H9 (cell line): ENCODE measurements at regions not wholly inside any gene's neighbourhood (a gene's known extent, or its start where the extent isn't known, plus 50 kb on each side); places are given as distances from the start of the nearest gene placed in this dataset.
"Not testable (repeated sequence)": the region's sequence is repeated elsewhere in the genome, so short reads cannot be mapped to it uniquely, and the experiment has no call there.

Experiments
- DNase-seq: peaks from one replicate; pipeline ENCODE4 v3.0.0-alpha.2; 2017
- H2AFZ ChIP-seq: one replicate; pipeline ENCODE4 v1.6.1; 2013; ENCODE audit warnings: mild to moderate bottlenecking, low read length, control low read depth, moderate library complexity
- H2AK5ac ChIP-seq: 2 replicates; pipeline ENCODE4 v1.6.1; 2013; ENCODE audit warnings: low read length, control low read depth, mixed read lengths; ENCODE audit not compliant: insufficient read length
- H2BK120ac ChIP-seq: one replicate; pipeline ENCODE4 v1.6.1; 2013; ENCODE audit warnings: low read depth, mild to moderate bottlenecking, low read length, control low read depth, inconsistent platforms; ENCODE audit not compliant: poor library complexity, severe bottlenecking
- H2BK12ac ChIP-seq: 2 replicates; pipeline ENCODE4 v1.6.1; 2013; ENCODE audit warnings: low read length, control low read depth, mixed read lengths, low read depth; ENCODE audit not compliant: insufficient read length
- H2BK15ac ChIP-seq: 2 replicates; pipeline ENCODE4 v1.6.1; 2013; ENCODE audit warnings: low read depth, low read length, control low read depth
- H2BK20ac ChIP-seq: one replicate; pipeline ENCODE4 v1.6.1; 2013; ENCODE audit warnings: low read depth, mild to moderate bottlenecking, low read length, control low read depth, inconsistent platforms; ENCODE audit not compliant: poor library complexity, severe bottlenecking
- H2BK5ac ChIP-seq: 2 replicates; pipeline ENCODE4 v1.6.1; 2013; ENCODE audit warnings: low read length, control low read depth, mixed read lengths; ENCODE audit not compliant: insufficient read length
- H3K14ac ChIP-seq: 2 replicates; pipeline ENCODE4 v1.6.1; 2013; ENCODE audit warnings: low read length, control low read depth; ENCODE audit not compliant: insufficient read depth
- H3K18ac ChIP-seq: 2 replicates; pipeline ENCODE4 v1.6.1; 2013; ENCODE audit warnings: low read depth, mild to moderate bottlenecking, mixed read lengths, low read length, control low read depth; ENCODE audit not compliant: insufficient read length
- H3K23ac ChIP-seq: 2 replicates; pipeline ENCODE4 v1.6.1; 2013; ENCODE audit warnings: low read length, control low read depth, mixed read lengths, low read depth; ENCODE audit not compliant: insufficient read length
- H3K23me2 ChIP-seq: 2 replicates; pipeline ENCODE4 v1.6.1; 2013; ENCODE audit warnings: low read depth, mild to moderate bottlenecking, mixed read lengths, low read length, control low read depth; ENCODE audit not compliant: insufficient read length, poor library complexity, severe bottlenecking
- H3K27ac ChIP-seq: 2 replicates; pipeline ENCODE4 v1.5.1; 2013; ENCODE audit warnings: low read length, control low read depth, mixed read lengths, low read depth; ENCODE audit not compliant: insufficient read length
- H3K27me3 ChIP-seq: 2 replicates; pipeline ENCODE4 v1.6.1; 2013; ENCODE audit warnings: low read length, control low read depth, inconsistent platforms; ENCODE audit not compliant: insufficient read depth
- H3K4ac ChIP-seq: 2 replicates; pipeline ENCODE4 v1.6.1; 2013; ENCODE audit warnings: low read depth, mild to moderate bottlenecking, control low read depth, inconsistent platforms, low read length, moderate library complexity
- H3K4me1 ChIP-seq: 2 replicates; pipeline ENCODE4 v1.6.1; 2013; ENCODE audit warnings: low read length, control low read depth, inconsistent platforms; ENCODE audit not compliant: insufficient read depth
- H3K4me2 ChIP-seq: 2 replicates; pipeline ENCODE4 v1.6.1; 2013; ENCODE audit warnings: low read length, control low read depth, mixed read lengths; ENCODE audit not compliant: insufficient read length, insufficient read depth
- H3K56ac ChIP-seq: 2 replicates; pipeline ENCODE4 v1.6.1; 2013; ENCODE audit warnings: low read depth, mild to moderate bottlenecking, mixed read lengths, low read length, control low read depth; ENCODE audit not compliant: insufficient read length
- H3K79me1 ChIP-seq: 2 replicates; pipeline ENCODE4 v1.6.1; 2013; ENCODE audit warnings: low read depth, mild to moderate bottlenecking, moderate library complexity, low read length, control low read depth, inconsistent platforms; ENCODE audit not compliant: insufficient read depth, poor library complexity, severe bottlenecking
- H3K79me2 ChIP-seq: 2 replicates; pipeline ENCODE4 v1.6.1; 2013; ENCODE audit warnings: low read length, control low read depth, inconsistent platforms; ENCODE audit not compliant: insufficient read depth
- H3K9ac ChIP-seq: 2 replicates; pipeline ENCODE4 v1.6.1; 2013; ENCODE audit warnings: low read length, control low read depth, mixed read lengths; ENCODE audit not compliant: insufficient read length; ENCODE audit errors: extremely low read depth
- H3K9me3 ChIP-seq: one replicate; pipeline ENCODE4 v1.6.1; 2013; ENCODE audit warnings: low read depth, low read length, inconsistent platforms; ENCODE audit not compliant: control insufficient read depth
- H3T11ph ChIP-seq: one replicate; pipeline ENCODE4 v1.6.1; 2013; ENCODE audit warnings: mild to moderate bottlenecking, low read length, control low read depth, inconsistent platforms
- H4K20me1 ChIP-seq: one replicate; pipeline ENCODE4 v1.6.1; 2013; ENCODE audit not compliant: control insufficient read depth, insufficient read length, insufficient read depth
- H4K5ac ChIP-seq: 2 replicates; pipeline ENCODE4 v1.6.1; 2013; ENCODE audit warnings: low read depth, mild to moderate bottlenecking, mixed read lengths, low read length, control low read depth; ENCODE audit not compliant: insufficient read length
- H4K8ac ChIP-seq: replicated peaks from 2 replicates; pipeline ENCODE4 v1.6.1; 2013; ENCODE audit warnings: low read length, control low read depth, mixed read lengths, low read depth; ENCODE audit not compliant: insufficient read length
- H4K91ac ChIP-seq: 2 replicates; pipeline ENCODE4 v1.6.1; 2013; ENCODE audit warnings: low read depth, mild to moderate bottlenecking, moderate library complexity, mixed read lengths, low read length, control low read depth; ENCODE audit not compliant: insufficient read length
- H3K27ac Mint-ChIP-seq, 3 experiments: 2 replicates in 2 of 3; 3 replicates in 1 of 3; pipeline ENCODE4 v1.8.0; 2020 to 2021; ENCODE audit warnings: mixed read lengths in 3 of 3, mild to moderate bottlenecking in 1 of 3, moderate library complexity in 1 of 3
- H3K27me3 Mint-ChIP-seq: 2 replicates; pipeline ENCODE4 v1.8.0; 2021; ENCODE audit warnings: low read depth, mild to moderate bottlenecking, moderate library complexity, mixed read lengths
- H3K36me3 Mint-ChIP-seq, 3 experiments: 2 replicates in 2 of 3; 3 replicates in 1 of 3; pipeline ENCODE4 v1.8.0; 2020 to 2021; ENCODE audit warnings: low read depth in 3 of 3, mixed read lengths in 3 of 3; ENCODE audit not compliant: insufficient read depth in 1 of 3
- H3K4me1 Mint-ChIP-seq, 2 experiments: 2 replicates each; pipeline ENCODE4 v1.8.0; 2020; ENCODE audit warnings: mixed read lengths in 2 of 2
- H3K4me3 Mint-ChIP-seq, 2 experiments: 2 replicates in 1 of 2; 3 replicates in 1 of 2; pipeline ENCODE4 v1.8.0; 2020 to 2021; ENCODE audit warnings: mild to moderate bottlenecking in 2 of 2, mixed read lengths in 2 of 2, moderate library complexity in 1 of 2
- H3K9me3 Mint-ChIP-seq, 2 experiments: 2 replicates in 1 of 2; 3 replicates in 1 of 2; pipeline ENCODE4 v1.8.0; 2020; ENCODE audit warnings: mild to moderate bottlenecking in 2 of 2, mixed read lengths in 2 of 2, moderate library complexity in 1 of 2
- CTCF ChIP-seq: fragments of 200-600 bp; sonication (generic); conservative IDR thresholded peaks from 3 replicates; pipeline ENCODE4 v1.8.0; 2021; ENCODE audit warnings: antibody characterized with exemption, mild to moderate bottlenecking
- WGBS: extraction: QIAGEN DNeasy Blood & Tissue Kit; methylation state at CpG from one replicate; pipeline ENCODE4 v1.1.7; 2013; ENCODE audit warnings: missing lambda C conversion rate, low lambda C conversion rate, mixed read lengths; ENCODE audit not compliant: insufficient read length; ENCODE audit errors: extremely low coverage; 5-methylcytosine and 5-hydroxymethylcytosine counted together

DNA sequence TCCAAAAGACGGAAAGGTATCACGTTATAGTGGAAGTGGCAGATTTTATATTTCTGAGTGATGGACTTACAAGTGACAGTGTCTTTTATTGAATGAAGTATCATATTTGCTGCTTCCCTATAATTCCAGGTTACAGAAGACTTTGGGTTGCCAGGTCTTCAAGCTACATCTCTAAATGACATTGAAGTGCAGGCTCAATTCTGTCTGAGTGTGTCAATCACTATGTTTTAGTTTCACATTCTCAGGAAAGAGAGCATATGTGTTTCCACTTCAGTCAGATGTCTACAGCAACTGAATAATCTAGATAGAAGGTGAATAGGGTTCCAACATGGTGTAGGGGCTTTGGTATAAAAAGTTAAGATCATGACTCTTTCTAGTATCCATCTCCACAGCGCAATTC is 492.7 kb upstream of the API5 start:
- Histone ChIP-seq H2BK5ac (no peak overlapping the region), H3K4ac (no peak overlapping the region)
- H3K4me3 Mint-ChIP-seq, result no peak overlapping the region

DNA sequence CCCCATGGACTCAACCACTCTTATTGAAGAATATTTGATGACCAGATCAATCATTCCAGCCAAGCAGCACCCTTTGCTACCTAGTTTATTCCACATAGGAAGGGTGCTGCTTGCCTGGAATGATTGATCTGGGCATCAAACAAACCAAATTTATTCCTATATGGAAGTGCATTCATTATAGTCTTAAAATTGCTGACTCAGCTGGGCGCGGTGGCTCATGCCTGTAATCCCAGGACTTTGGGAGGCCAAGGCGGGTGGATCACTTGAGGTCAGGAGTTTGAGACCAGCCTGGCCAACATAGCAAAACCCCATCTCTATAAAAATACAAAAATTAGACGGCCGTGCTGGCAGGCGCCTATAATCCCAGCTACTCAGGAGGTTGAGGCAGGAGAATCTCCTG is 489.6 kb upstream of the API5 start:
- H2BK20ac ChIP-seq, H2BK15ac ChIP-seq, H3K9me3 Mint-ChIP-seq, H3K36me3 Mint-ChIP-seq, H3K56ac ChIP-seq, H2AK5ac ChIP-seq, H4K91ac ChIP-seq, H3K4me3 Mint-ChIP-seq, H3K23ac ChIP-seq, H3K23me2 ChIP-seq, H3T11ph ChIP-seq, H3K79me2 ChIP-seq, H3K4me1 ChIP-seq, H2AFZ ChIP-seq, H3K79me1 ChIP-seq, H3K4me2 ChIP-seq, H3K9ac ChIP-seq, DNase-seq, H3K27me3 Mint-ChIP-seq, H3K4me1 Mint-ChIP-seq, H3K18ac ChIP-seq, H3K14ac ChIP-seq, H2BK5ac ChIP-seq, H4K5ac ChIP-seq, H3K27ac Mint-ChIP-seq, H4K8ac ChIP-seq, H2BK120ac ChIP-seq, H3K4ac ChIP-seq, H3K27me3 ChIP-seq, H2BK12ac ChIP-seq, H3K27ac ChIP-seq, H3K9me3 ChIP-seq, H4K20me1 ChIP-seq: not testable (repeated sequence)
- no CpG with 5 or more reads among the region's 6 CpGs for WGBS

More for the DNA sequence above, 492.7 kb upstream of the API5 start:
- H3K36me3 Mint-ChIP-seq, result no peaks in the 10 kb centered on the region
- no peak overlapping the region for H3K27ac Mint-ChIP-seq
- H3K4me1 Mint-ChIP-seq, result 0 out of 4 replicates have a peak, but pooled peaks cover 0 to 3% of the 10 kb centered on the region in 2 experiments
- H3K79me1 ChIP-seq, result no peaks in the 10 kb centered on the region
- no CpG with 5 or more reads among the region's 3 CpGs for WGBS
- H3K9me3 Mint-ChIP-seq, result no peaks in the 10 kb centered on the region; a peak in 1 of 5 replicates
- no peak overlapping the region for H3K14ac ChIP-seq
- no peaks in the 10 kb centered on the region for H3K23me2 ChIP-seq
- H2BK20ac ChIP-seq, result no peak overlapping the region
- H3K4me2 ChIP-seq, result no peak overlapping the region
- no peak overlapping the region for H2BK12ac ChIP-seq
- H3T11ph ChIP-seq, result no peak overlapping the region
- no peak overlapping the region for H3K27ac ChIP-seq
- H3K23ac ChIP-seq, result no peak overlapping the region
- H2AFZ ChIP-seq, result no peak overlapping the region
- no peak overlapping the region for H2BK15ac ChIP-seq
- no peaks in the 10 kb centered on the region; the same call in 1 of the 2 replicates for H3K27me3 Mint-ChIP-seq
- H3K9me3 ChIP-seq, result no peaks in the 10 kb centered on the region
- H2AK5ac ChIP-seq, result no peak overlapping the region
- no peak overlapping the region for H3K9ac ChIP-seq
- no peaks in the 10 kb centered on the region for H4K20me1 ChIP-seq
- no peak overlapping the region for H4K5ac ChIP-seq
- no peaks in the 10 kb centered on the region for H3K27me3 ChIP-seq
- no peak for TF ChIP-seq CTCF
- no peak overlapping the region for H3K18ac ChIP-seq
- H3K4me1 ChIP-seq, result no peaks in the 10 kb centered on the region
- no peak overlapping the region for H4K8ac ChIP-seq
- no peak overlapping the region for H4K91ac ChIP-seq
- H3K79me2 ChIP-seq, result no peaks in the 10 kb centered on the region
- DNase-seq, result no peak
- H3K56ac ChIP-seq, result no peak overlapping the region
- no peak overlapping the region for H2BK120ac ChIP-seq
